IMR-90 (cell line): ENCODE measurements at regions not wholly inside any gene's neighbourhood (a gene's known extent, or its start where the extent isn't known, plus 50 kb on each side); places are given as distances from the start of the nearest gene placed in this dataset.

Experiments used
- ATAC-seq: fragments of 200-7000 bp; cut with Tn5 transposase; 2 replicates; pipeline ENCODE4 v1.9.1; 2020; ENCODE audit warnings: low read depth, mild to moderate bottlenecking, moderate library complexity
- BruUV-seq: library from RNA; stranded (reverse); fragments of 400-500 nt; replicated peaks from 2 replicates; lab custom pipeline; 2021; lab: Mats Ljungman, UMichigan
- CTCF ChIA-PET: fragments of 300-600 bp; formaldehyde crosslinking; extraction: SDS; loops from one replicate; lab custom pipeline; 2021; ENCODE audit warnings: antibody characterized with exemption; lab: Yijun Ruan, JAX
- POLR2A ChIA-PET: fragments of 300-600 bp; sonication (Branson Sonifier 250); formaldehyde crosslinking; loops from one replicate; lab custom pipeline; 2022; ENCODE audit warnings: antibody characterized with exemption; ENCODE audit not compliant: unreplicated experiment; lab: Charles Lee
- DNase-seq: peaks from one replicate; pipeline ENCODE4 v3.0.0; 2013
- H2AFZ ChIP-seq: replicated peaks from 2 replicates; pipeline ENCODE3; 2013; ENCODE audit warnings: low read length, mild to moderate bottlenecking; ENCODE audit not compliant: poor library complexity
- H2AK5ac ChIP-seq: 2 replicates; pipeline ENCODE4 v1.6.1; 2013; ENCODE audit warnings: low read depth, low read length, inconsistent platforms
- H2AK9ac ChIP-seq: replicated peaks from 2 replicates; pipeline ENCODE3; 2013; ENCODE audit warnings: mild to moderate bottlenecking, low read depth, low read length, moderate library complexity; ENCODE audit not compliant: poor library complexity
- H2BK120ac ChIP-seq: 2 replicates; pipeline ENCODE4 v1.6.1; 2013; ENCODE audit warnings: low read depth, low read length, inconsistent platforms
- H2BK15ac ChIP-seq: 3 replicates; pipeline ENCODE4 v1.6.1; 2013; ENCODE audit warnings: low read depth, low read length, inconsistent platforms
- H2BK20ac ChIP-seq: 2 replicates; pipeline ENCODE4 v1.6.1; 2013; ENCODE audit warnings: low read depth, mild to moderate bottlenecking, inconsistent platforms, low read length, moderate library complexity
- H2BK5ac ChIP-seq: 2 replicates; pipeline ENCODE4 v1.6.1; 2013; ENCODE audit warnings: mild to moderate bottlenecking, low read depth, low read length, inconsistent platforms; ENCODE audit not compliant: poor library complexity, severe bottlenecking
- H3K14ac ChIP-seq: replicated peaks from 2 replicates; pipeline ENCODE4 v1.6.1; 2013; ENCODE audit warnings: low read depth, low read length, inconsistent platforms
- H3K18ac ChIP-seq: 2 replicates; pipeline ENCODE4 v1.6.1; 2013; ENCODE audit warnings: low read depth, low read length, control low read depth
- H3K23ac ChIP-seq: 2 replicates; pipeline ENCODE4 v1.6.1; 2013; ENCODE audit warnings: low read depth, low read length, inconsistent platforms
- H3K27ac ChIP-seq: 2 replicates; pipeline ENCODE4 v1.5.1; 2013; ENCODE audit warnings: mild to moderate bottlenecking, control low read depth, low read length; ENCODE audit not compliant: insufficient read depth
- H3K27me3 ChIP-seq: 2 replicates; pipeline ENCODE4 v1.6.1; 2013; ENCODE audit warnings: low read length; ENCODE audit not compliant: control insufficient read depth, insufficient read depth
- H3K36me3 ChIP-seq: 2 replicates; pipeline ENCODE4 v1.6.1; 2013; ENCODE audit warnings: low read length, mixed read lengths; ENCODE audit not compliant: control insufficient read depth, insufficient read depth
- H3K4ac ChIP-seq: 2 replicates; pipeline ENCODE4 v1.6.1; 2013; ENCODE audit warnings: low read depth, low read length, inconsistent platforms
- H3K4me1 ChIP-seq: 2 replicates; pipeline ENCODE4 v1.6.1; 2013; ENCODE audit warnings: low read length, mixed read lengths; ENCODE audit not compliant: control insufficient read depth, insufficient read depth
- H3K4me2 ChIP-seq: 2 replicates; pipeline ENCODE4 v1.6.1; 2013; ENCODE audit warnings: low read depth, mild to moderate bottlenecking, control low read depth, low read length, moderate library complexity
- H3K4me3 ChIP-seq: 2 replicates; pipeline ENCODE4 v1.5.1; 2013; ENCODE audit warnings: low read depth, mild to moderate bottlenecking, control low read depth, low read length, moderate library complexity; ENCODE audit not compliant: insufficient read depth
- H3K56ac ChIP-seq: 2 replicates; pipeline ENCODE4 v1.6.1; 2013; ENCODE audit warnings: low read length, inconsistent platforms; ENCODE audit not compliant: insufficient read depth; ENCODE audit errors: extremely low read depth
- H3K79me1 ChIP-seq, 2 experiments: 2 replicates each; pipeline ENCODE4 v1.6.1; 2013; ENCODE audit warnings: low read length in 2 of 2, inconsistent platforms in 1 of 2, low read depth in 1 of 2
- H3K9ac ChIP-seq: 2 replicates; pipeline ENCODE4 v1.6.1; 2013; ENCODE audit warnings: low read depth, low read length, control low read depth
- H3K9me1 ChIP-seq: 2 replicates; pipeline ENCODE4 v1.6.1; 2013; ENCODE audit warnings: low read length, inconsistent platforms; ENCODE audit not compliant: insufficient read depth
- H3K9me3 ChIP-seq: 2 replicates; pipeline ENCODE4 v1.6.1; 2013; ENCODE audit warnings: low read length; ENCODE audit not compliant: control insufficient read depth, insufficient read depth
- H4K20me1 ChIP-seq: 2 replicates; pipeline ENCODE4 v1.6.1; 2013; ENCODE audit warnings: low read length, inconsistent platforms; ENCODE audit not compliant: insufficient read depth
- H4K5ac ChIP-seq: 2 replicates; pipeline ENCODE4 v1.6.1; 2013; ENCODE audit warnings: mild to moderate bottlenecking, low read depth, low read length, control low read depth
- H4K8ac ChIP-seq, 2 experiments: 2 replicates each; pipeline ENCODE4 v1.6.1; 2013; ENCODE audit warnings: low read depth in 2 of 2, low read length in 2 of 2, control low read depth in 1 of 2, inconsistent platforms in 1 of 2
- H4K91ac ChIP-seq: 2 replicates; pipeline ENCODE4 v1.6.1; 2013; ENCODE audit warnings: low read depth, low read length, inconsistent platforms; ENCODE audit not compliant: insufficient read depth
- CEBPB ChIP-seq: IDR thresholded peaks from 2 replicates; pipeline ENCODE4 v1.6.1; 2012; ENCODE audit warnings: low read depth, low read length, improper control_type of control experiment
- CHD1 ChIP-seq: IDR thresholded peaks from 2 replicates; pipeline ENCODE4 v1.6.1; 2012; ENCODE audit warnings: low read depth, low read length, improper control_type of control experiment
- FOS ChIP-seq: fragments of 150-350 bp; IDR thresholded peaks from 2 replicates; pipeline ENCODE4 v1.6.1; 2016; ENCODE audit warnings: low read depth, low read length
- MXI1 ChIP-seq: IDR thresholded peaks from 2 replicates; pipeline ENCODE4 v1.6.1; 2012; ENCODE audit warnings: low read depth, mild to moderate bottlenecking, low read length, moderate library complexity, borderline replicate concordance
- RAD21 ChIP-seq: IDR thresholded peaks from 2 replicates; pipeline ENCODE4 v1.6.1; 2012; ENCODE audit warnings: low read length, improper control_type of control experiment
- RCOR1 ChIP-seq: IDR thresholded peaks from 2 replicates; pipeline ENCODE4 v1.6.1; 2012; ENCODE audit warnings: mild to moderate bottlenecking, low read length, improper control_type of control experiment; ENCODE audit not compliant: insufficient replicate concordance
- WGBS, 2 experiments: methylation state at CpG; one replicate each; pipeline versions ENCODE4 v1.1.5 to v1.1.7; 2013; ENCODE audit warnings: missing lambda C conversion rate in 2 of 2; ENCODE audit not compliant: insufficient read length in 1 of 2; ENCODE audit errors: extremely low coverage in 2 of 2; 5-methylcytosine and 5-hydroxymethylcytosine counted together
- dilution Hi-C: fragments of 300-500 bp; cut with HindIII; formaldehyde crosslinking; loops from one replicate; pipeline ENCODE4 v1.14.3; 2018; ENCODE audit warnings: low sequenced_read_pairs; ENCODE audit not compliant: unreplicated experiment
- in situ Hi-C: fragments of 300-500 bp; cut with MboI; formaldehyde crosslinking; loops from 3 replicates; pipeline ENCODE4 v1.14.3; 2019; ENCODE audit warnings: low sequenced_read_pairs, inconsistent platforms, mixed read lengths
- intact Hi-C: fragments of 100-400 bp; cut with micrococcal nuclease; formaldehyde crosslinking; loops from 2 replicates; pipeline ENCODE4 v1.10.0; 2022
- TF ChIP-seq, protein P1 (sequence below): conservative IDR thresholded peaks from 2 replicates; pipeline ENCODE4 v1.5.1; 2012; ENCODE audit warnings: mild to moderate bottlenecking, low read depth, low read length, improper control_type of control experiment
- TF ChIP-seq, protein P2 (sequence below): fragments of 150-350 bp; IDR thresholded peaks from 2 replicates; pipeline ENCODE4 v1.6.1; 2016; ENCODE audit warnings: low read depth, mild to moderate bottlenecking, low read length, moderate library complexity, borderline replicate concordance

DNA sequence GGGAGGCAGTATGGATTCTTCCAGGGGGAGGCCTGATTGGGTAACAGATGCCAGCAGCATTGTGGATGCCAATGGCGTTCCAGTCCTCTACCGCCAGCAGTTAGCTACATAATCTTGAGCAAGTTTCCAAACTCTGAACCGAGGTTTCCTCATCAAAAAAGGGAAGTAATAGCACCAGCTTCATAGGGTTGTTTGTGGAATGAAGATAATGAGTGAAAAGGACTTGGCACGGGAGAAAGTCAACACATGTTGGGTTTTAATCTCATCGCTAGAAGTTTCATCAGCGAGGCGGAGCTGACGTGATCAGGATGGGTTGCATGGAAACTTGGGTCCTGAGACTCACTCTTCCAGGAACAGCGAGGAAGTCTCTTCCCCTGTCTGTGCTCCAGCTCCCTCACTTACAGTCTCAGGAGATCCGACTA is 266.7 kb downstream of the SH3BP4 start:
- H4K8ac ChIP-seq = no peak overlapping the region
- H2BK120ac ChIP-seq = no peak overlapping the region
- H2AK5ac ChIP-seq = no peak overlapping the region
- 88% methylated on average over 8 of the region's 10 CpGs; no CpG with 5 or more reads in 1 of the 2 experiments for WGBS, 2 experiments
- H3K14ac ChIP-seq = no peak overlapping the region
- H3K56ac ChIP-seq = no peak overlapping the region
- H3K4me3 ChIP-seq = no peak overlapping the region
- no peaks in the 10 kb centered on the region for H4K20me1 ChIP-seq
- no peak overlapping the region for H2AK9ac ChIP-seq
- no peak overlapping the region for H2AFZ ChIP-seq
- H3K9me1 ChIP-seq = no peaks in the 10 kb centered on the region
- no peaks in the 10 kb centered on the region for H3K4me1 ChIP-seq
- H4K5ac ChIP-seq = no peak overlapping the region
- H2BK20ac ChIP-seq = no peak overlapping the region
- H3K27ac ChIP-seq = no peak overlapping the region
- H3K4ac ChIP-seq = no peak overlapping the region
- H4K91ac ChIP-seq = no peak overlapping the region
- no peak overlapping the region for H3K23ac ChIP-seq
- H2BK5ac ChIP-seq = no peak overlapping the region
- dilution Hi-C loops (no loop called here), intact Hi-C loops (no loop called here), in situ Hi-C loops (no loop called here)
- H3K4me2 ChIP-seq = no peak overlapping the region
- no peaks in the 10 kb centered on the region for H3K36me3 ChIP-seq
- no peaks in the 10 kb centered on the region for H3K79me1 ChIP-seq
- POLR2A ChIA-PET = no interaction called here
- no peaks in the 10 kb centered on the region for H3K9me3 ChIP-seq
- no peak overlapping the region for H3K18ac ChIP-seq
- no peak for TF ChIP-seq CEBPB
- TF ChIP-seq RAD21 = no peak
- TF ChIP-seq RCOR1 = no peak
- TF ChIP-seq, protein P1, sequence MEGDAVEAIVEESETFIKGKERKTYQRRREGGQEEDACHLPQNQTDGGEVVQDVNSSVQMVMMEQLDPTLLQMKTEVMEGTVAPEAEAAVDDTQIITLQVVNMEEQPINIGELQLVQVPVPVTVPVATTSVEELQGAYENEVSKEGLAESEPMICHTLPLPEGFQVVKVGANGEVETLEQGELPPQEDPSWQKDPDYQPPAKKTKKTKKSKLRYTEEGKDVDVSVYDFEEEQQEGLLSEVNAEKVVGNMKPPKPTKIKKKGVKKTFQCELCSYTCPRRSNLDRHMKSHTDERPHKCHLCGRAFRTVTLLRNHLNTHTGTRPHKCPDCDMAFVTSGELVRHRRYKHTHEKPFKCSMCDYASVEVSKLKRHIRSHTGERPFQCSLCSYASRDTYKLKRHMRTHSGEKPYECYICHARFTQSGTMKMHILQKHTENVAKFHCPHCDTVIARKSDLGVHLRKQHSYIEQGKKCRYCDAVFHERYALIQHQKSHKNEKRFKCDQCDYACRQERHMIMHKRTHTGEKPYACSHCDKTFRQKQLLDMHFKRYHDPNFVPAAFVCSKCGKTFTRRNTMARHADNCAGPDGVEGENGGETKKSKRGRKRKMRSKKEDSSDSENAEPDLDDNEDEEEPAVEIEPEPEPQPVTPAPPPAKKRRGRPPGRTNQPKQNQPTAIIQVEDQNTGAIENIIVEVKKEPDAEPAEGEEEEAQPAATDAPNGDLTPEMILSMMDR = no peak
- TF ChIP-seq CHD1 = no peak
- TF ChIP-seq, protein P2, sequence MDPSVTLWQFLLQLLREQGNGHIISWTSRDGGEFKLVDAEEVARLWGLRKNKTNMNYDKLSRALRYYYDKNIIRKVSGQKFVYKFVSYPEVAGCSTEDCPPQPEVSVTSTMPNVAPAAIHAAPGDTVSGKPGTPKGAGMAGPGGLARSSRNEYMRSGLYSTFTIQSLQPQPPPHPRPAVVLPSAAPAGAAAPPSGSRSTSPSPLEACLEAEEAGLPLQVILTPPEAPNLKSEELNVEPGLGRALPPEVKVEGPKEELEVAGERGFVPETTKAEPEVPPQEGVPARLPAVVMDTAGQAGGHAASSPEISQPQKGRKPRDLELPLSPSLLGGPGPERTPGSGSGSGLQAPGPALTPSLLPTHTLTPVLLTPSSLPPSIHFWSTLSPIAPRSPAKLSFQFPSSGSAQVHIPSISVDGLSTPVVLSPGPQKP = no peak
- no peak for TF ChIP-seq MXI1
- TF ChIP-seq FOS = no peak
- H3K9ac ChIP-seq = no peak overlapping the region
- CTCF ChIA-PET = no interaction called here
- DNase-seq (no peak), ATAC-seq (no peak)
- no TSS peak for BruUV-seq
- H3K27me3 ChIP-seq = peaks cover 24% of the 10 kb centered on the region
- no peak overlapping the region for H2BK15ac ChIP-seq
